Pons (tissue), 1 donor: ENCODE measurements at regions not wholly inside any gene's neighbourhood (a gene's known extent, or its start where the extent isn't known, plus 50 kb on each side); places are given as distances from the start of the nearest gene placed in this dataset.
"Not testable (repeated sequence)": the region's sequence is repeated elsewhere in the genome, so short reads cannot be mapped to it uniquely, and the experiment has no call there.

Source experiments
- DNase-seq: peaks from one replicate; pipeline ENCODE4 v3.0.0-alpha.2; 2016; ENCODE audit warnings: low spot score

DNA sequence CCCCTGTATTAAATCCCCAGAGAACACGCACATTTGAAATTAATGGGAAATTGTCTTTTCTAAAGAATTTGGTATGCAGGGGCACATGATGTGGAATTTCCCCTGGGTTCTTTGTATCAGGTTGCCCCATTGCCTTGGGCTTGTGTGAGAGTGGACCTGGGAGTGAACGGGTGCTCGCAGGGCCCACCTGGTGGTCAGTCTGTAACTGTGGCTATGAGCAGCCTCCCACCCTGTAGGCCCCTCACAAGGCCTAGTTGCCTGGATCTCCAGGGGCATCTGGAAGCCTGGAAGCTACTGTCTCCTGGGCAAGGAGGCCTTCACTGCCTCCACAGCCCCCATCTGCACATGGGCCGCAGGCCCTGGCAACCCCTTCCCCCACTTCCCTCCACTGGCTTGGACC, 96.7 kb downstream of the SLC25A47 start:
- no peak for DNase-seq

DNA sequence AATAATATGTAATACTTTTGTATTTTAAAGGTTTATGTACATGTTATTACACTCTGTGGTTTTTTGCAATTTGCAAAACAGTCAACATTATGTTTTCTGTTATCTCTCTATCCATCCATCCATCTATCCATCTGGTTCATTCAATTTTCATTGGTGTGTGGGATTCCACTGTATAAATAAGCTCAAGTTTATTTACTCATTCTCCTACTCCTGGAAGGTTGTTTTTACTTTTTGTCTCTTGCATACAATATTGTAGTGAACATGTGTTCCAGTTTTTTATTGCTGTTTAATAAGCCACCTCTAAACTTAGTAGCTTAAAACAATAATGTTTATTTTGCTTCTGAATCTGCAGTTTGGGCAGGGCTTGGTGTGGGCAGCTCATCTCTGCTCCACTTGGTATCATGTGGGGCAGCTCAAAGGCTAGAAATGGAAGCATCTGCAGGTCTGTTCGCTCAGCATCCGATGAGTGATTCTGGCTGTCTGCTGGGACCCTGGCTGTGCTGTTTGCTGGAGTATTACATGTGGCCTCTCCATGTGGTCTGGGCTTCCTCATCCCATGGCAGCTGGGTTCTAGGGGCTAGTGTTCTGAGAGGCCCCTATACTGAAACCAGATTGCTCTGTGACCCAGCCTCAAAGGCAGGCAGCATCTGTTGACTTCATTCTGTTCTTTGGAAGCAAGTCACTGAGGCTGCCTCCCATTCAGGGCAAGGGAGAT, 98.8 kb downstream of the SLC25A47 start:
- no peak for DNase-seq

DNA sequence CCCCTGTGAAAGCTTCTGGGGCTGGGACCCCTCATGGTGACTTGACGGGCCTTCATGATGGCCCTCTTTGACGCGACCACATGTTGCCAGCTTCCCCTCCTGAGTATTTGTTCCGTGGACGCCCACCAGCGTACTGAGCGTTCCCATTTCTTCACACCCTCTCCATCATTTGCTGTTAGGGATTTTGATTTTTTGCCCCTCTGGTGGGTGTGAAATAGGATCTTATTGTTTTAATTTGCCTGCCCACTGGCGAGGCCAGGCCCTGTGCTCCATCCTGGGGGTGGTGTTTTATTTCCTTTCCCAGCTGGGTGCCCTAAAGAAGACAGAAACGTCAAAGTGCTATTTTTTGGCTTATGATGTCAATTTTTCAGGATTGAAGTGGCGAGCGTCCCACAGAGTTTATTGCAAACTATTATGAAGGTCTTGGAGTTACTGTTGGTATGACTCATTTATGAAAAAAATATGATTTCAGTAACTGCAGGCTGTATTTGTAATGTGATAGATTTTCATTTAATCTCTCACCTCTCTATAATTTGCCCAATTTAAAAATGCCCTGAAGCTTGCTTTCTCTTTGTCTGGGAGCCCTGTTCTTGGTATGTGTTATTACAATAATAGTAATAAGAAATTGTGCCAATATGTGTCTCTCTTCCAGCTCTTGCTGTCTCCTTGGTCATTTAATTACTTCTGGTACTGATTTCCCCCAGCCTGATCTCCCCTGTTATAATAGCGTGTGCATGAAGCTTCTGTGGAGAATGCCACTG, 99.6 kb downstream of the SLC25A47 start:
- DNase-seq, result no peak

DNA sequence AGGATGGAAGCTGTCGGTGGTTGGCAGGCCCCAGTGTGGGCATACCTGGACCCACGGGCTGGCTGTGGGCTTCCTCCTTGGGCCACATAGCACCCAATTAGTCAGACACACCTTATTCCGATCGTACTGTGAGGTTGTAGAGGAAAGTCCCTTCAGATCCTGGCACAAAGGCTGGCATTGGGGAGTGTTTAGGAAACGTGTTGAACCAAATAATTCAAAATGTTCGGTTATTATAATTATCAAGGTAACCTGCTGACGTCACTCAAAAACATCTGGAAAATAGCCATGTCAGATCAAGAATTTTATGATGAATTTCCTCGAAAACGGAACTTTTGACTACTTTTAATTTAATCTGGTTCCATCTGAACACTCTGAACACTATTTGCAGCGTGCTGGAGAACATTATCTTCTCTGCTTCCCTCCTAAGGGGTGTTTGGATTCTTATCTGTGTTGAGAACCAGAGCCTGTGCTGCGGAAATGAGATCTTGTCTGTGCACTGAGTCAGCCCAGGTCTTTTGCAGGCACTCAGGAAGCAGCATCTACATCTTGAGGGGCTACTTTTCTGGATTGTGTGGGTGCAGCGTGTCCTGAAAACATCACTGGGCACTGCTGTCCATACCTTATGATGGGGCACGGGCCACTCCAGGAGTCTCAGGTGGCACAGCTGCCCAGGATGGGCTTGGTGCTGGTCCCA, 100.3 kb downstream of the SLC25A47 start:
- no peak for DNase-seq

- DNase-seq, result no peak
These were observed 101.6 kb downstream of the SLC25A47 start for GRCh38 chr14:100424504-100425428.

GRCh38 chr14:100425429-100425827, 102.3 kb downstream of the SLC25A47 start:
- DNase-seq, result no peak

DNA sequence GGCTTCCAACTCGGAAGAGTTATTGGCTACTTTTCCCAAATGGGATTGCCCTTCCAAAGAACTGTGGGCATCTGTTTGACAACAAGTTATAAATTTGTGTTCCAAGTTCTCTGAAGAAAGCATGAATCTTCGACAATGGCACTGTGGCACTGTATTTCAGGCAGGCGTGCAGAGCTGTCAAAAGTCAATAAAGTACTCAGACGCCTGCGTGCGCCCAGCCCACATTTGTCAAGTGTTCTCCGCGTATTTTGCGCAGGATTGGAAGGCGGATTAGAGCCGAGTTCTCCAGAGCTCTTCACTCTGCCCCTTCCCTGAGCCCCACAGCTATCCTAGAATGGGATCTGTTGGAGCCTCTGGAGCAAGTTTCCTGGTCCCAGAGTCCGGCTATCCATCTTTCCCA, 103.2 kb downstream of the SLC25A47 start:
- no peak for DNase-seq

DNA sequence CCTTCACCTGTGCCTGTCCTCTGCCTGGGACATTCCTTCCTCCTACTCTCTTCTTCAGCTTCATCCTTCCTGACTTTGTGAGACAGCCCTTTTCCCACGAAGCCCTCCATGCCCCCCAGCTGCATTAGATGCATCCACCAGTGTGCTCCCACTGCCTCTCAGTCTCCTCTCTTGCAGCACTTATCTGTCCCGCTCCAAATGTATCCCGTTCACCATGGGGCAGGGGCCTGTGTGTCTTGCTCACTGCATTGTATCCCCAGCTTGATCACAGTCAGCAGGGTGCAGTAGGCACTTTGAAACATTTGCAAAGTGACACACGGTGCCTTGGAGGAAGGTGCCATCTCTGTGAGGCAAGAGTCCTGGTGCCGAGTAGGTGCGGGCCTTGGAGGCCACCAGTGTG, 104.0 kb downstream of the SLC25A47 start:
- DNase-seq, result no peak

- DNase-seq, result no peak
These were observed 105.6 kb downstream of the SLC25A47 start for GRCh38 chr14:100428727-100429126.

DNA sequence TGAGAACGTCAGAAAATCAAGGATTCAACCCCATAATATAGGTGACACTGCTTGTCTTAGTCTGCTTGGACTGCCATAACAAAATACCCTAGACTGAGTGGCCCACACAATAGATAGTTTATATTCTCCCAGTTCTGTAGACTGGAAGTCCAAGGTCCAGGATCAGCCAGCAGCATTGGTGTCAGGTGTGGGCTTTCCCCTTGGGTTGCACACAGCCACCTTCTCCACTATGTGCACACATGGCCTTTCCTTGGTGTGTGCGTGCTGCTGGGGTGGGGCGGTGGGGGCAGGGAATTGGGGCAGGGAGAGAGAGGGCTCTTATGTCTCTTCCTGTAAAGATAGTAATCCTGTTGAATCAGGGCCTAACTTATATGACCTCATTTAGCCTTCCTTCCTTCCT, 106.4 kb downstream of the SLC25A47 start:
- no peak for DNase-seq

DNA sequence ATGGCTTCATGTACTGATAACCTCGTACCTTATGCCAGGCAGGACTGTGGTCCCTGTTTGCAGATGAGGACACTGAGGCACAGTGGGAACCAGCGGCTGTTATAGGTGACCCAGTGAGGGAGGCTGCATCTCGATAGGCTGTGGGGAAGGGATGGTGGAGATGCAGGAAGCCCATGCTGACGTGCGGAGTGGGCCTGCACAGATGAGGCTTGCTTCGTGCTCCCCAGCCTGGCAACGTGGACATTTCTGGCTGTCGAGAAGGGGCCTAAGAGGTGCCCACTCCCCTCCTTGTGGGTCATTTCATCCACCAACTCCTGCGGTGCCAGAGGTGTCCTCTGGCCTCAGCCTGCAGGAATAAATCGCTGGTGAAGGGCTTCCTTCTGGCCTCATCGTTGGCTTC, 107.4 kb downstream of the SLC25A47 start:
- no peak for DNase-seq

DNA sequence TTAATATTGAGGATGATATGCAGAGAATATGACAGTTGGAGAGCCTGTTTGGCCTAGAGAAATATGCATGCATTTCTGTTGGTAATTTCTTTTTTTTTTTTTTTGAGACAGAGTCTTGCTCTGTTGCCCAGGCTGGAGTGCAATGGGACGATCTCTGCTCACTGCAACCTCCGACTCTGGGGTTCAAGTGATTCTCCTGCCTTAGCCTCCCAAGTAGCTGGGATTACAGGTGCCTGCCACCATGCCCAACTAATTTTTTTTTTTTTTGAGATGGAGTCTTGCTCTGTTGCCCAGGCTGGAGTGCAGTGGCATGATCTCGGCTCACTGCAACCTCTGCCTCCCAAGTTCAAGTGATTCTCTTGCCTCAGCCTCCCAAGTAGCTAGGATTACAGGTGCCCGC, 108.3 kb downstream of the SLC25A47 start:
- not testable (repeated sequence) for DNase-seq

- DNase-seq, result peak; percentile 42
These were observed 109.7 kb downstream of the SLC25A47 start for GRCh38 chr14:100432652-100433427.

DNA sequence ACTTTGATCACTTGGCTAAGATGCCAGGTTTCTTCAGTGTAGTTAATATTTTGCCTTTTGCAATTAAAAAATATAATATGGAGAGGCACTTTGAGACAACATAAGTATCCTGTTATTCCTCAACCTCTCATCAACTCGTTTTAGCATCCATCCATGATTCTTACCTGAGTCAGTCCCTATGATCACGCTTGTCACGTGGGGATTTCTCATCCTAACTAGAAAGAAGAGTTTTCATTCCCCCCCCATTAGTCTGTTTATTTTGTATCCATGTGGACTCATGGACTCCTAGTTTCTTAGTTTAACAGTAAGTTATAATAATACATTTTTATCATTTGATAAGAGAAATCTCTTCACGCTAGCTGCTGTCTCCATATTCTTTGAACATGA, 110.3 kb downstream of the SLC25A47 start:
- no peak for DNase-seq

DNA sequence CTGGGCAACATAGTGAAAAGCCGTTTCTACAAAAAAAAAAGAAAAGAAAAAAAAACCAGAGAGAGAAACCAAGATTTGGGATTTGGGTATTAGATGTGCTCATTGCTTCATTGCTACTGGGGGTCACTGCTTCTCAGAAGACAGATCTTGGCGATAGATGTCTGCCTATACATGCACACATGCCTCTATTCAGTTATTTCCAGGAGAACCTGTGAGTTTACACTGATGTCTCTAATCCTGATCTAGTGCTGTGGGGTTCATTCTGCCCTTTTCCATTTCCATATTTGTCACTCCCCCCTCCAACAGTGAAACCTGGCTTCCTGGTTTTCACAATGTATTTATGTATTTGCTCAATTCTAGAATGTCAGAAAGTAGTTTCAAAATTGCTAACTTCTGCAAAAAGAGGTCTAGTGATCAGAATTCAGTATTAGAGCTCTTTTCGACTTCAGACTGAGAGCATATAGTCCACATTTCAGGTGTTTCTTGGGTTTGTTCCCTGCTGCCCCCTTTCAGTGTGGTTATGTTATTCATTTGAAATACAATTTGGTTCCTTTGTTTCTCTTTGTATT, 111.0 kb downstream of the SLC25A47 start:
- no peak for DNase-seq

DNA sequence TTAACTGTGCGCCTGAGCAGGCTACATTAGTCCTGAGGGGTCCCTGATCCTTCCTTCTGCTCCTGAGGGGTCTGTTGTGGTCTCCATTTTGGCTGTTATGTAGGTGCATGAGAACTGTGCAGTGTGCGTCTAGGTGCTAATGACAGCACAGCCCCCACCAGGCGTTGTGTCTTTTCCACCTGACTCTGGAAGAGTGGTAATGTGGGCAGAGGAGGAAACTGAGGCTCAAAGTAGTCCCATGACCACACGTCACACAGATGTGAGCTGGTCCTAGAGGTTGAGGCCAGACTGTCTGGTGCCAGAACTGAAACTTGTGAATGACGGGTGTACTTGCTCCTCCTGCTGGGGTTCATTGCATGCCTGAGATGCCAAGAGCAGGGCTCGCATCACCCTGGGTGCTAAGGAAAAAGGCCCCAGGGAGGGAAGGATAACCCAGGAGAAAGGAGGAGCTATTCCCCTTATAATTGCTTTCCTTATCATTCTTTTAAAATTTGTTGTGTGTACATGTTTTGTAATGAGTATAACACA, 111.8 kb downstream of the SLC25A47 start:
- no peak for DNase-seq

DNA sequence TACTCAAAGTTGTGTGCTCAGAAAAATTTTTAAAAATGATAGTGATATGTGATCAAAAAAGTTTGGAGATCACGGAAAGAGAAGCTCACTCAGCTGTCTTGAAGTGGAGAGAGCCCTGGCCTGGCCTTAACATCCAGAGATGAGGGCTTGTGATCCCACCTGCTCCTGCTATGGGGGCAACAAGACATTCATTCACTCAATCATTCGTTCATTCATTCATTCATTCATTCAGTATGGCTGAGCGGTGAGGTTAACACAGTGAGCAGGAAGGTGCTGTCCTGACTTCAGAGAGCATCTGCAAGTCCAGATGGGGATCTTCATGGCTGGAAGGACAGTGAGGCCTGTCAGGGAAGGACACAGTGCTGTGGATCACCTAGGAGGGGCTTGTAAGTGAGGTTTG, 112.3 kb downstream of the SLC25A47 start:
- DNase-seq, result no peak

GRCh38 chr14:100436745-100437406, 113.7 kb downstream of the SLC25A47 start:
- DNase-seq, result no peak

DNA sequence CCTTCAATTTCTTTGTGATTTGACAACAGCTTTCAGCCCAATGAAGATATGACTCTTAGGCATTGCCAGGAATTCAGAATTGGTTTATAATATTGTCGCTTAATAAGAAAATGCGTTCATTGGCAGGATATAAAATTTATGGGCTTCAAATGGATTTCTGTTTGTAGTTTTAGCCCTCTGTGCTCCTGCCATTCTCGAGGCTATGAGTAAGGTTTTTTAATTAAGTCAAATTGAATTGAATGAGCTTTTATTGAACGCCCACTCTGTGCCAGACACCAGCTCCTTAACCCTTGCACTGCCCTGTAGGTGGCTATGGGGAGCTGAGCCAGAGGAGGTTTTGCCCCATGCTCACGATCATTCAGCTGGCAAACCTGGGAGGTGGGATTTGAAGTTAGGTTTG, 115.1 kb downstream of the SLC25A47 start:
- DNase-seq, result no peak
